ENCODE measurements at regions not wholly inside any gene's neighbourhood (a gene's known extent, or its start where the extent isn't known, plus 50 kb on each side); places are given as distances from the start of the nearest gene placed in this dataset.
"Not testable (repeated sequence)": the region's sequence is repeated elsewhere in the genome, so short reads cannot be mapped to it uniquely, and the experiment has no call there.

- Mint-ChIP-seq H3K27ac (no peak overlapping the region), H3K27me3 (ENCODE audit: insufficient read depth, low read depth, poor library complexity) (peaks cover under 1% of the 10 kb centered on the region), H3K9me3 (no peaks in the 10 kb centered on the region), H3K36me3 (ENCODE audit: low read depth) (no peaks in the 10 kb centered on the region; the same call in 2 of the 3 replicates), H3K4me3 (no peak overlapping the region), H3K4me1 (peaks cover 40% of the 10 kb centered on the region)
- no peak overlapping the region for H3K4me3 ChIP-seq
- no peaks in the 10 kb centered on the region for H3K9me2 ChIP-seq (ENCODE audit: insufficient read depth)
- DNase-seq (ENCODE audit: low spot score) (no peak), ATAC-seq (no peak)
- peaks cover 9% of the 10 kb centered on the region; the same call in 1 of the 2 replicates for H4K20me1 ChIP-seq (replicated peaks; ENCODE audit: insufficient read depth)
- TF ChIP-seq ETS1 (IDR thresholded peaks at IDR 0.05) (no peak), CTCF (conservative IDR thresholded peaks at IDR 0.05; ENCODE audit: low read depth in 2 of 2) (no peak), JUNB (IDR thresholded peaks at IDR 0.05; ENCODE audit: unreplicated experiment) (no peak)
- no peaks in the 10 kb centered on the region for H3K36me3 ChIP-seq (ENCODE audit: insufficient read depth)
- no peak overlapping the region for H3K4me2 ChIP-seq
- H3K4me1 ChIP-seq (ENCODE audit: insufficient read depth), result peaks cover 25% of the 10 kb centered on the region
- H3K27ac ChIP-seq (ENCODE audit: low read depth), result no peak overlapping the region
- peaks cover 97% of the 10 kb centered on the region for H3K79me2 ChIP-seq (replicated peaks; ENCODE audit: insufficient read depth)
- H3F3A ChIP-seq (replicated peaks; ENCODE audit: low read depth), result no peaks in the 10 kb centered on the region
- H3K27me3 ChIP-seq (ENCODE audit: insufficient read depth), result no peaks in the 10 kb centered on the region
- no peak overlapping the region for H2AFZ ChIP-seq
Observed at GRCh38 chr14:71358209-71358931, 451.1 kb downstream of the PCNX1 start.

GRCh38 chr14:71358932-71359421 lies 451.7 kb downstream of the PCNX1 start:
- H2AFZ ChIP-seq; H3K27me3 Mint-ChIP-seq (ENCODE audit: insufficient read depth, low read depth, poor library complexity); H3K4me3 ChIP-seq; DNase-seq (ENCODE audit: low spot score); H3F3A ChIP-seq (replicated peaks; ENCODE audit: low read depth); H3K36me3 Mint-ChIP-seq (ENCODE audit: low read depth); H3K27ac Mint-ChIP-seq; H3K4me2 ChIP-seq; H3K4me3 Mint-ChIP-seq; H3K27me3 ChIP-seq (ENCODE audit: insufficient read depth); ATAC-seq; H4K20me1 ChIP-seq (replicated peaks; ENCODE audit: insufficient read depth); H3K9me2 ChIP-seq (ENCODE audit: insufficient read depth); H3K36me3 ChIP-seq (ENCODE audit: insufficient read depth); H3K9me3 Mint-ChIP-seq; H3K27ac ChIP-seq (ENCODE audit: low read depth): not testable (repeated sequence)
- H3K4me1 ChIP-seq (ENCODE audit: insufficient read depth), result peaks cover 25% of the 10 kb centered on the region
- peaks cover 99% of the 10 kb centered on the region for H3K79me2 ChIP-seq (replicated peaks; ENCODE audit: insufficient read depth)
- H3K4me1 Mint-ChIP-seq, result peaks cover 37% of the 10 kb centered on the region

- no peaks in the 10 kb centered on the region for H3K27me3 Mint-ChIP-seq (ENCODE audit: insufficient read depth, low read depth, poor library complexity)
- no peak for ATAC-seq
- TF ChIP-seq STAT1 (IDR thresholded peaks at IDR 0.05; ENCODE audit: unreplicated experiment) (no peak), ZNF114 (CRISPR knock-in tag; IDR thresholded peaks at IDR 0.05) (no peak), NANOG (IDR thresholded peaks at IDR 0.05; ENCODE audit: borderline replicate concordance) (no peak), REST (IDR thresholded peaks at IDR 0.05; ENCODE audit: unreplicated experiment) (no peak), ZNF331 (CRISPR knock-in tag; IDR thresholded peaks at IDR 0.05; ENCODE audit: low read depth) (no peak), EZH2phosphoT487 (IDR thresholded peaks at IDR 0.05; ENCODE audit: unreplicated experiment) (no peak), CREB1 (CRISPR knock-in tag; IDR thresholded peaks at IDR 0.05; ENCODE audit: low read depth) (no peak), POLR2AphosphoS5 (IDR thresholded peaks at IDR 0.05; ENCODE audit: low read depth) (no peak), EZH2 (IDR thresholded peaks at IDR 0.05; ENCODE audit: low read depth, unreplicated experiment) (no peak), JUNB (IDR thresholded peaks at IDR 0.05; ENCODE audit: unreplicated experiment) (no peak)
Observed at GRCh38 chr14:71359823-71360222, 452.6 kb downstream of the PCNX1 start.

More at GRCh38 chr14:71359823-71360222, 452.6 kb downstream of the PCNX1 start:
- Histone ChIP-seq H3K27me3 (ENCODE audit: insufficient read depth) (no peaks in the 10 kb centered on the region), H3K9me2 (ENCODE audit: insufficient read depth) (no peaks in the 10 kb centered on the region), H2AFZ (no peak overlapping the region), H3K36me3 (ENCODE audit: insufficient read depth) (no peaks in the 10 kb centered on the region), H3K79me2 (replicated peaks; ENCODE audit: insufficient read depth) (peaks cover 99% of the 10 kb centered on the region), H3K27ac (ENCODE audit: low read depth) (no peak overlapping the region), H3F3A (replicated peaks; ENCODE audit: low read depth) (no peaks in the 10 kb centered on the region), H3K4me3 (no peak overlapping the region), H4K20me1 (replicated peaks; ENCODE audit: insufficient read depth) (peaks cover 9% of the 10 kb centered on the region; the same call in 1 of the 2 replicates), H3K4me2 (no peak overlapping the region), H3K4me1 (ENCODE audit: insufficient read depth) (peaks cover 20% of the 10 kb centered on the region)
- Mint-ChIP-seq H3K4me3 (no peak overlapping the region), H3K36me3 (ENCODE audit: low read depth) (no peaks in the 10 kb centered on the region; the same call in 2 of the 3 replicates), H3K4me1 (peaks cover 32% of the 10 kb centered on the region), H3K9me3 (no peaks in the 10 kb centered on the region), H3K27ac (no peak overlapping the region)
- no peak for DNase-seq (ENCODE audit: low spot score)

Measured in GM23338 (cell line).